Spleen (tissue), 11 donors: ENCODE measurements at regions not wholly inside any gene's neighbourhood (a gene's known extent, or its start where the extent isn't known, plus 50 kb on each side); places are given as distances from the start of the nearest gene placed in this dataset.

Source experiments
- DNase-seq: peaks from one replicate; pipeline ENCODE4 v3.0.0-alpha.2; 2020
- H3K27ac ChIP-seq, 8 donors: fragments of 200-600 bp; sonication (generic) in 7 of 8; 1 replicate in 4 of 8; 2 replicates in 4 of 8; pipeline versions ENCODE4 v1.5.0 to v1.8.0; 2016 to 2021; ENCODE audit warnings: inconsistent platforms in 4 of 8, mild to moderate bottlenecking in 4 of 8, moderate library complexity in 1 of 8
- H3K27me3 ChIP-seq, 7 donors: fragments of 200-600 bp; sonication (generic) in 6 of 7; replicated peaks in 1 of 7; 1 replicate in 4 of 7; 2 replicates in 3 of 7; pipeline versions ENCODE4 v1.5.0 to v1.8.0; 2016 to 2021; ENCODE audit warnings: inconsistent platforms in 3 of 7, mild to moderate bottlenecking in 1 of 7
- H3K36me3 ChIP-seq, 6 donors: fragments of 200-600 bp; sonication (generic) in 5 of 6; 1 replicate in 4 of 6; 2 replicates in 2 of 6; pipeline versions ENCODE4 v1.5.0 to v1.8.0; 2016 to 2021; ENCODE audit warnings: inconsistent platforms in 2 of 6
- H3K4me1 ChIP-seq, 6 donors: fragments of 200-600 bp; sonication (generic) in 5 of 6; 1 replicate in 3 of 6; 2 replicates in 3 of 6; pipeline versions ENCODE4 v1.5.0 to v1.8.0; 2016 to 2021; ENCODE audit warnings: inconsistent platforms in 3 of 6
- H3K4me3 ChIP-seq, 8 donors: fragments of 200-600 bp; sonication (generic) in 7 of 8; 1 replicate in 4 of 8; 2 replicates in 4 of 8; pipeline versions ENCODE4 v1.5.0 to v1.8.0; 2016 to 2021; ENCODE audit warnings: inconsistent platforms in 4 of 8, mild to moderate bottlenecking in 4 of 8, moderate library complexity in 2 of 8
- H3K9me3 ChIP-seq, 8 donors: fragments of 200-600 bp; sonication (generic) in 7 of 8; 1 replicate in 4 of 8; 2 replicates in 4 of 8; pipeline versions ENCODE4 v1.5.0 to v1.8.0; 2016 to 2021; ENCODE audit warnings: inconsistent platforms in 4 of 8
- POLR2A ChIP-seq, 3 donors: fragments of 450-650 bp; IDR thresholded peaks; one replicate each; pipeline ENCODE4 v1.5.1; 2017; ENCODE audit warnings: antibody characterized with exemption in 3 of 3, mild to moderate bottlenecking in 1 of 3
- POLR2AphosphoS5 ChIP-seq, 3 donors: sonication (generic); formaldehyde crosslinking; IDR thresholded peaks; one replicate each; pipeline ENCODE4 v1.5.1; 2017; ENCODE audit warnings: antibody characterized with exemption in 3 of 3
- WGBS, 5 donors: extraction: QIAGEN DNeasy Blood & Tissue Kit in 3 of 5; methylation state at CpG; one replicate each; pipeline versions ENCODE4 v1.1.5 to v1.1.7; 2013 to 2018; 5-methylcytosine and 5-hydroxymethylcytosine counted together
- intact Hi-C: fragments of 100-400 bp; cut with DNase I; formaldehyde crosslinking; loops from one replicate; pipeline ENCODE4 v1.15.0; 2023; ENCODE audit warnings: low total_unique reads
- TF ChIP-seq, protein P1 (sequence below), 11 experiments: fragments of 200-600 bp in 7 of 11; fragments of 450-650 bp in 4 of 11; sonication (generic) in 4 of 11; IDR thresholded peaks in 8 of 11; conservative IDR thresholded peaks in 3 of 11; 1 replicate in 7 of 11; 2 replicates in 4 of 11; pipeline versions ENCODE4 v1.4.0 to v1.8.0; 2016 to 2021; ENCODE audit warnings: antibody characterized with exemption in 11 of 11, inconsistent platforms in 4 of 11, mild to moderate bottlenecking in 1 of 11
- donor health status: healthy with polysubstance abuse.
- donor health status: DM: no; HTN: no; CAD: no; lungs with moderate emphysema.
- donor health status: DM: no; HTN: no; CAD: no.
- donor health status: Bipolar disorder and iron deficiency.
- donor health status: healthy.
- donor health status: DM: no; HTN: no; CAD: no.
- donor health status: DM: yes; HTN: yes; CAD: no.

DNA sequence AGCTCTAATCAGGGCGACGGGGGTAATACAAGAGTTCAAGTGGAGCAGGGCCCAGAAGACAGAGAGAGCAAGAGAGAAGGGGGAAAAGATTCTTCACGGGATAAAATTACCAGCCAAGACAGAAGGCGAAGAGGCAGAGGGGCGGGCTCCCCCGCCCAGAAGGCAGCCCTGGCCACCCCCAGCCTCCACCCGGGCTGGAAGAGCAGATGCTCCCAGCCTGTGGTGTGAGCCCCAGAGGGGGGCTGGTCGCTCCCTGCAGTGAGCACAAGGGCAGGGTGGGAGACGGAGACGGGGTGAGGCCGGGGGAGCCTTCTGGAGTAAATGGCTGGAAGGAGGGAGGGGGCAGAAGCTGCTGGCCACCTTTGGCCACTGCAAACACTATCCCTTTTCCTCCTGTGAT lies 1035.6 kb downstream of the VRK1 start:
- Histone ChIP-seq H3K27me3 (peaks cover 0 to 4% (median 0%) of the 10 kb centered on the region in 7 donors), H3K9me3 (no peaks in the 10 kb centered on the region), H3K27ac (no peak overlapping the region), H3K36me3 (no peaks in the 10 kb centered on the region), H3K4me3 (no peak overlapping the region), H3K4me1 (no peaks in the 10 kb centered on the region)
- no peak for DNase-seq
- 57 to 79% (median 70%) methylated on average over 11 of the region's 11 CpGs for WGBS, 5 donors
- intact Hi-C loops, result no loop called here
- TF ChIP-seq POLR2A (IDR thresholded peaks at IDR 0.05), result no peak
- TF ChIP-seq, protein P1, sequence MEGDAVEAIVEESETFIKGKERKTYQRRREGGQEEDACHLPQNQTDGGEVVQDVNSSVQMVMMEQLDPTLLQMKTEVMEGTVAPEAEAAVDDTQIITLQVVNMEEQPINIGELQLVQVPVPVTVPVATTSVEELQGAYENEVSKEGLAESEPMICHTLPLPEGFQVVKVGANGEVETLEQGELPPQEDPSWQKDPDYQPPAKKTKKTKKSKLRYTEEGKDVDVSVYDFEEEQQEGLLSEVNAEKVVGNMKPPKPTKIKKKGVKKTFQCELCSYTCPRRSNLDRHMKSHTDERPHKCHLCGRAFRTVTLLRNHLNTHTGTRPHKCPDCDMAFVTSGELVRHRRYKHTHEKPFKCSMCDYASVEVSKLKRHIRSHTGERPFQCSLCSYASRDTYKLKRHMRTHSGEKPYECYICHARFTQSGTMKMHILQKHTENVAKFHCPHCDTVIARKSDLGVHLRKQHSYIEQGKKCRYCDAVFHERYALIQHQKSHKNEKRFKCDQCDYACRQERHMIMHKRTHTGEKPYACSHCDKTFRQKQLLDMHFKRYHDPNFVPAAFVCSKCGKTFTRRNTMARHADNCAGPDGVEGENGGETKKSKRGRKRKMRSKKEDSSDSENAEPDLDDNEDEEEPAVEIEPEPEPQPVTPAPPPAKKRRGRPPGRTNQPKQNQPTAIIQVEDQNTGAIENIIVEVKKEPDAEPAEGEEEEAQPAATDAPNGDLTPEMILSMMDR (IDR thresholded peaks at IDR 0.05 in 8 of 11, conservative IDR thresholded peaks at IDR 0.05 in 3 of 11), result no peak
- TF ChIP-seq POLR2AphosphoS5 (IDR thresholded peaks at IDR 0.05), result no peak

- TF ChIP-seq POLR2A (IDR thresholded peaks at IDR 0.05), result no peak
- TF ChIP-seq, protein P1 (IDR thresholded peaks at IDR 0.05 in 8 of 11, conservative IDR thresholded peaks at IDR 0.05 in 3 of 11), result no peak
- TF ChIP-seq POLR2AphosphoS5 (IDR thresholded peaks at IDR 0.05), result no peak
- intact Hi-C loops, result no loop called here
- 74 to 88% (median 83%) methylated on average over 11 of the region's 11 CpGs for WGBS, 5 donors
- Histone ChIP-seq H3K36me3 (no peaks in the 10 kb centered on the region), H3K4me1 (no peaks in the 10 kb centered on the region), H3K4me3 (no peak overlapping the region), H3K27ac (no peak overlapping the region), H3K27me3 (peaks cover 0 to 2% (median 0%) of the 10 kb centered on the region in 7 donors), H3K9me3 (no peaks in the 10 kb centered on the region)
- DNase-seq, result no peak
These were observed 1041.8 kb downstream of the VRK1 start for GRCh38 chr14:97838986-97839385.

DNA sequence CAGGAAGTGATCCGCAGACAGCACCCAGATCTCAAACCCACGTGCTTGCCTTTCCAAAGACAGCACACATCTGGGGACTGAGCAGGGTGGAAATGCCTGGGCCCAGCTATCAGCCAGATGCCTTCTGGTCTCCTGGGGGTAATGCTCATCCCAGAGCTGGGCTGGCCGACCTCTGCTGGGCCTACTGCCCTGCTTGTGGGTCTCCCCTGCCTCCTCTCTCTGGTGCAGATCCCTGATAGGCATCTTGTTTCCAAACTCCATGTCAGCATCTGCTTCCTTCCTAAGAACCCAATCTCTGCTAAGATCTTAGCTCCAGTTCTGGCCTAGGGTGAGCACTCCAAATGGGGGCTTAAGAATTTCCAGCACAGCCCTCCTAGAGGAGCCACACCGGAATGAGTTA lies 1043.0 kb downstream of the VRK1 start:
- no peak overlapping the region for H3K4me3 ChIP-seq
- no peaks in the 10 kb centered on the region for H3K36me3 ChIP-seq
- H3K27me3 ChIP-seq, result peaks cover 0 to 4% (median 0%) of the 10 kb centered on the region in 7 donors
- H3K4me1 ChIP-seq, result no peaks in the 10 kb centered on the region
- H3K9me3 ChIP-seq, result no peaks in the 10 kb centered on the region
- TF ChIP-seq POLR2AphosphoS5 (IDR thresholded peaks at IDR 0.05), result no peak
- TF ChIP-seq, protein P1 (IDR thresholded peaks at IDR 0.05 in 8 of 11, conservative IDR thresholded peaks at IDR 0.05 in 3 of 11), result no peak
- no peak for TF ChIP-seq POLR2A (IDR thresholded peaks at IDR 0.05)
- 69 to 84% (median 76%) methylated on average over 3 to 4 of the region's 4 CpGs for WGBS, 5 donors
- intact Hi-C loops, result no loop called here
- H3K27ac ChIP-seq, result no peak overlapping the region
- DNase-seq, result no peak

- no peaks in the 10 kb centered on the region for H3K36me3 ChIP-seq
- DNase-seq, result no peak
- H3K27ac ChIP-seq, result no peak overlapping the region
- peaks cover 0 to 4% (median 0%) of the 10 kb centered on the region in 7 donors for H3K27me3 ChIP-seq
- no peak overlapping the region for H3K4me3 ChIP-seq
- intact Hi-C loops, result no loop called here
- no peak for TF ChIP-seq POLR2A (IDR thresholded peaks at IDR 0.05)
- no peak for TF ChIP-seq POLR2AphosphoS5 (IDR thresholded peaks at IDR 0.05)
- TF ChIP-seq, protein P1 (IDR thresholded peaks at IDR 0.05 in 8 of 11, conservative IDR thresholded peaks at IDR 0.05 in 3 of 11), result no peak
- no peaks in the 10 kb centered on the region for H3K4me1 ChIP-seq
- H3K9me3 ChIP-seq, result no peaks in the 10 kb centered on the region
- WGBS, 5 donors, result 50 to 65% (median 54%) methylated on average over 5 of the region's 5 CpGs
These were observed 1044.6 kb downstream of the VRK1 start for GRCh38 chr14:97841762-97842161.
